ENCODE measurements at regions not wholly inside any gene's neighbourhood (a gene's known extent, or its start where the extent isn't known, plus 50 kb on each side); places are given as distances from the start of the nearest gene placed in this dataset.

DNA sequence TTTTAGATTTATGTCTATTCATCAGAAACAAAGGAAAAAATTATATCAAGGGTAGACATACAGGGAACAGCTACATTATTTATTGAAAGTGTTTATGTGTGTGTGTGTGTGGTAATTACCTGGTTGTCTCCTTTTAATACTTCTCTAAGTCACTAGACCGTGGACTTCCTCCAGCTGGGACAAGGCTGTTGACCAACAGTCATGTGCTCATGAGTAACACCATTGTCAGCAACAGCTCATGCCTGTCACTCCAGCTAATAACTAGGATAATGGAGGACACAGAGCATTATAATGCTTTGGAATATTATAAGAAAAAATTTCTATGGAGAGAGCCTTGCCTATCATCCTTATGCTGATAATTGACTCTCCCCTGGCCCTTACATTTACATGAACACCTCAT is 125.3 kb upstream of the SALL1 start:
- 22 to 46% methylated on average over 1 of the region's 1 CpG for WGBS, 2 donors (ENCODE audit: low coverage in 1 of 2)
- no peaks in the 10 kb centered on the region for H3K36me3 ChIP-seq
- H3K27me3 ChIP-seq = no peaks in the 10 kb centered on the region
- in situ Hi-C loops (cut with MboI; ENCODE audit: low pct_ligation_motif_present in 1 of 4, low pct_unique_long_range_greater_than_20kb in 1 of 4, low sequenced_read_pairs in 3 of 4) (no loop called here), intact Hi-C loops (cut with DNase I; ENCODE audit: low total_unique reads) (no loop called here)
- TF ChIP-seq, protein P1, sequence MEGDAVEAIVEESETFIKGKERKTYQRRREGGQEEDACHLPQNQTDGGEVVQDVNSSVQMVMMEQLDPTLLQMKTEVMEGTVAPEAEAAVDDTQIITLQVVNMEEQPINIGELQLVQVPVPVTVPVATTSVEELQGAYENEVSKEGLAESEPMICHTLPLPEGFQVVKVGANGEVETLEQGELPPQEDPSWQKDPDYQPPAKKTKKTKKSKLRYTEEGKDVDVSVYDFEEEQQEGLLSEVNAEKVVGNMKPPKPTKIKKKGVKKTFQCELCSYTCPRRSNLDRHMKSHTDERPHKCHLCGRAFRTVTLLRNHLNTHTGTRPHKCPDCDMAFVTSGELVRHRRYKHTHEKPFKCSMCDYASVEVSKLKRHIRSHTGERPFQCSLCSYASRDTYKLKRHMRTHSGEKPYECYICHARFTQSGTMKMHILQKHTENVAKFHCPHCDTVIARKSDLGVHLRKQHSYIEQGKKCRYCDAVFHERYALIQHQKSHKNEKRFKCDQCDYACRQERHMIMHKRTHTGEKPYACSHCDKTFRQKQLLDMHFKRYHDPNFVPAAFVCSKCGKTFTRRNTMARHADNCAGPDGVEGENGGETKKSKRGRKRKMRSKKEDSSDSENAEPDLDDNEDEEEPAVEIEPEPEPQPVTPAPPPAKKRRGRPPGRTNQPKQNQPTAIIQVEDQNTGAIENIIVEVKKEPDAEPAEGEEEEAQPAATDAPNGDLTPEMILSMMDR (IDR thresholded peaks at IDR 0.05) = no peak
- TF ChIP-seq POLR2A (IDR thresholded peaks at IDR 0.05) (no peak), EP300 (IDR thresholded peaks at IDR 0.05; ENCODE audit: low read depth) (no peak), POLR2AphosphoS5 (IDR thresholded peaks at IDR 0.05) (no peak)
- H3K4me1 ChIP-seq = no peaks in the 10 kb centered on the region
- H3K9me3 ChIP-seq = no peaks in the 10 kb centered on the region
- no peak overlapping the region for H3K4me3 ChIP-seq
- no peak overlapping the region for H3K27ac ChIP-seq
- DNase-seq = no peak

DNA sequence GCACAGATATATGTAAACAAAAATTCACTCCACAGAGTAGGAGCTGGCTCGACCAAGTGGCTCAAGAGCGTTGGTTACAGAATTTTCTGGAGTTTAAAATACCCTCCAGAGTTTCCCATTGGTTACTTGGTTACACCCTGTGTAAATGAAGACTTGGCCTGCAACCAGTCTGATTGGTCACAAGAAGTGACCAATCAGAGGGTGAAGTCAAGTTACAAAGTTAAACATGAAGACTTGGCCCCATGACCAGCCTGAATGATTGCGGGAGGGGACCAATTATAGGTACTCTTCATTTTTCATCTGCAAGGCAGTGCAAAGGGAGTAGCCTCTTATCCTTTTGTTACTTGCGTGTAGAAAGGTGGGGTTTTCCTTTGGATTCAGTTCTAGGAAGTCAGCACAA is 121.3 kb upstream of the SALL1 start:
- Histone ChIP-seq H3K4me3 (no peak overlapping the region), H3K36me3 (no peaks in the 10 kb centered on the region), H3K4me1 (no peaks in the 10 kb centered on the region), H3K27me3 (no peaks in the 10 kb centered on the region), H3K9me3 (no peaks in the 10 kb centered on the region), H3K27ac (no peak overlapping the region)
- intact Hi-C loops (cut with DNase I; ENCODE audit: low total_unique reads) = no loop called here
- DNase-seq = no peak
- in situ Hi-C loops (cut with MboI; ENCODE audit: low pct_ligation_motif_present in 1 of 4, low pct_unique_long_range_greater_than_20kb in 1 of 4, low sequenced_read_pairs in 3 of 4) = no loop called here
- WGBS, 2 donors (ENCODE audit: low coverage in 1 of 2) = 72 to 80% methylated on average over 2 to 4 of the region's 4 CpGs
- TF ChIP-seq, protein P1 (IDR thresholded peaks at IDR 0.05) = no peak
- TF ChIP-seq POLR2A (IDR thresholded peaks at IDR 0.05) = no peak
- no peak for TF ChIP-seq POLR2AphosphoS5 (IDR thresholded peaks at IDR 0.05)
- no peak for TF ChIP-seq EP300 (IDR thresholded peaks at IDR 0.05; ENCODE audit: low read depth)

DNA sequence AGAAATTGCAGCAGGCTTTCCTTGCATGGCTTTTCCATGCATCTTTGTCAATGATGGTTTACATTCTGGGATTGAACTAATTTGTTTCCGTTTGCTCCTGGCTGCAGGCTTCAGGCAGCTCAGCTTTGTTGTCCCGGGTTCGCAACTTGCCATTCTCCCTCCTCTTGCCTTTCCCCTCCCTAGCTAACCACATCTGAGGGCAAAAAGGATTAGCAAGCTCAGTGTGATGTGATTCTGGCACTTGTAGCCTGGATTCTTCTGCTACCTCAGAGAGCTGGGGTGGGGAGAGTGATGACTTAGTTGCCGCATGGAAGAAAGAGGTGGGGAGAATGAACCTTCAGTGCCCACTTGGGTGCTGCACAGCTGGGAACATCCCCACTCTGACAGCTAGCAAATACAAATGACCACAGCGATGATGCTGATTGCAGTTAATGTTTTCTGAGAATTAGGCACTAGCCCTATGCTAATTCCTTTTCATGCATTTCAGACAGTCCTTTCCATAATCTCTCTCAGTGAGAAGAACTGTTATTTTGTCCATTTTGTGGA is 120.2 kb upstream of the SALL1 start:
- in situ Hi-C loops (cut with MboI; ENCODE audit: low pct_ligation_motif_present in 1 of 4, low pct_unique_long_range_greater_than_20kb in 1 of 4, low sequenced_read_pairs in 3 of 4) (no loop called here), intact Hi-C loops (cut with DNase I; ENCODE audit: low total_unique reads) (no loop called here)
- Histone ChIP-seq H3K4me1 (no peaks in the 10 kb centered on the region), H3K27me3 (no peaks in the 10 kb centered on the region), H3K9me3 (no peaks in the 10 kb centered on the region), H3K27ac (no peak overlapping the region), H3K4me3 (no peak overlapping the region), H3K36me3 (no peaks in the 10 kb centered on the region)
- DNase-seq = no peak
- WGBS, 2 donors (ENCODE audit: low coverage in 1 of 2) = 60 to 100% methylated on average over 1 to 5 of the region's 5 CpGs
- TF ChIP-seq EP300 (IDR thresholded peaks at IDR 0.05; ENCODE audit: low read depth) = no peak
- TF ChIP-seq, protein P1 (IDR thresholded peaks at IDR 0.05) = no peak
- TF ChIP-seq POLR2A (IDR thresholded peaks at IDR 0.05) = no peak
- TF ChIP-seq POLR2AphosphoS5 (IDR thresholded peaks at IDR 0.05) = no peak

DNA sequence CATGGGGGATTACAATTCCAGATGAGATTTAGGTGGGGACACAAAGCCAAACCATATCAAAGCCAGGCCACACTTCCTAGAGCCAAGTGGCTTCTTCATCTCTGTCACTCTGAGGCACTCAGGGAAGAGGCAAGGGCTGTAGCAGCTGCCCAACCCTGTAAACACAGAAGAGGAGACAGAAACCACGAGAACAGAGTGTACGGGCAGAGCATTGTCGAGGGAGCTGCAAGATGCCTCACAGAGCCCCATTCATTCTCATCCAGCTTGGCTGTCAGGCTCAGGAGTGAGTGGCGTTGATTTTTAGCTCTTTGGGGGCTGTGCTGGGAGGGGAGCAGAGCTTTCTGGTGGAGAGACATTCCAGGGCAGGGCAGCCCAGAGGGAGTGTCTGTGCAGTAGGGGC is 117.2 kb upstream of the SALL1 start:
- Histone ChIP-seq H3K36me3 (no peaks in the 10 kb centered on the region), H3K4me1 (no peaks in the 10 kb centered on the region), H3K4me3 (no peak overlapping the region), H3K9me3 (no peaks in the 10 kb centered on the region), H3K27me3 (no peaks in the 10 kb centered on the region), H3K27ac (no peak overlapping the region)
- in situ Hi-C loops (cut with MboI; ENCODE audit: low pct_ligation_motif_present in 1 of 4, low pct_unique_long_range_greater_than_20kb in 1 of 4, low sequenced_read_pairs in 3 of 4) (no loop called here), intact Hi-C loops (cut with DNase I; ENCODE audit: low total_unique reads) (no loop called here)
- WGBS, 2 donors (ENCODE audit: low coverage in 1 of 2) = 36% methylated on average over 4 of the region's 4 CpGs; no CpG with 5 or more reads in 1 of the 2 donors
- no peak for TF ChIP-seq EP300 (IDR thresholded peaks at IDR 0.05; ENCODE audit: low read depth)
- TF ChIP-seq, protein P1 (IDR thresholded peaks at IDR 0.05) = no peak
- no peak for DNase-seq

All from transverse colon (tissue), 4 donors.